Breast epithelium (tissue), 3 donors: ENCODE measurements at regions not wholly inside any gene's neighbourhood (a gene's known extent, or its start where the extent isn't known, plus 50 kb on each side); places are given as distances from the start of the nearest gene placed in this dataset.

Experiments
- CTCF ChIP-seq, 3 donors: fragments of 450-650 bp; IDR thresholded peaks; one replicate each; pipeline ENCODE4 v1.5.1; 2016 to 2017; ENCODE audit warnings: antibody characterized with exemption in 3 of 3, mild to moderate bottlenecking in 3 of 3, moderate library complexity in 3 of 3
- POLR2A ChIP-seq: fragments of 450-650 bp; IDR thresholded peaks from one replicate; pipeline ENCODE4 v1.6.1; 2016; ENCODE audit warnings: antibody characterized with exemption, mild to moderate bottlenecking, moderate library complexity
- POLR2AphosphoS5 ChIP-seq, 3 donors: sonication (generic); formaldehyde crosslinking; IDR thresholded peaks; one replicate each; pipeline ENCODE4 v1.6.1; 2017; ENCODE audit warnings: antibody characterized with exemption in 3 of 3

DNA sequence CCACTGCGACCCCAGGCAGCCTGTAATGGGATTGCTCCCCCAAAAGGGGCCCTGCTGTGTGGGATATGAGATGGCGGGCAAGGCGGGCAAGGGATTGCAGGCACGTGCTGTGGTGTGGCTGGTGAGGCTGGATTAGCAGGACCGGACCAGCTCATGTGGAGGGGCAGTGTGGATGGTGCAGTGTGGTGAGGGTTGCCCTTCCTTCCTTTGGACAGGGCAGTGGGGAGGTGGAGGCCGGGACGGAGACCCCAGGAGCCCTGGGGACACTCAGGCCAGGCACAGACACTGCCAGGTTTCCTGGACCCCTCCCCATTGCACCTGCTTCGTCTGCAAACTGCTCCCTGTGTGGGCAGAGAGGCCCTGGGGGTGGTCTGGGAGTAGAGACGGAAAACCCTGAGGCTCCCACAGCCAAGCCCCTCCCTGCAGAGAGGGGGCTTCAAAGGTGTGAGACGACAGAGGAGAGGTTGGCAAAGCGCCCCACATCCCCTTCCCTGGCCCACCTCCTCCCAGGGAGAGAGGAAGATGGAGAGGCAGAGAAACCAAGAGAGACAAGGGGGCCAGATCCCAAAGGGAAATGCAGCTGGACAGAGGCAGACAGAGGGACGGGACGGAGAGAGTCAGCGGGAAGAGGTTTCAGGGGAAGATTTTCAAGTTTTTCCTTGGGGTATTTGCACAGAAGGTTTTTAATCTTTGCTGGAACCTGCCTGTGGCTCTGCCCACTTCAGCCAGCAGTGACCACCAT lies 89.2 kb downstream of the MICALL2 start:
- no peak for TF ChIP-seq CTCF (IDR thresholded peaks at IDR 0.05)
- TF ChIP-seq POLR2A = no peak
- TF ChIP-seq POLR2AphosphoS5 (IDR thresholded peaks at IDR 0.05) = no peak
